HepG2 (cell line): ENCODE measurements at regions not wholly inside any gene's neighbourhood (a gene's known extent, or its start where the extent isn't known, plus 50 kb on each side); places are given as distances from the start of the nearest gene placed in this dataset.

Experiments used
- CBX5 ChIP-seq: sonication (generic); formaldehyde crosslinking; IDR thresholded peaks from 2 replicates; pipeline ENCODE4 v1.4.0; 2020; ENCODE audit warnings: missing genetic modification reagents, borderline replicate concordance
- CEBPB ChIP-seq: IDR thresholded peaks from 2 replicates; pipeline ENCODE4 v1.6.1; 2011; ENCODE audit warnings: low read depth, low read length, improper control_type of control experiment, borderline replicate concordance
- CREB1 ChIP-seq, 2 experiments: fragments of 450-650 bp in 1 of 2; IDR thresholded peaks; 2 replicates each; pipeline ENCODE4 v1.6.1; 2016 to 2017; ENCODE audit warnings: control low read depth in 1 of 2, mild to moderate bottlenecking in 1 of 2, missing compliant biosample characterization in 1 of 2, missing genetic modification characterization in 1 of 2
- CREB3 ChIP-seq: sonication (generic); formaldehyde crosslinking; IDR thresholded peaks from 2 replicates; pipeline ENCODE4 v1.5.0; 2020; ENCODE audit warnings: missing genetic modification reagents
- CTCF ChIP-seq: sonication (generic); formaldehyde crosslinking; IDR thresholded peaks from 2 replicates; pipeline ENCODE4 v1.5.0; 2020; ENCODE audit warnings: mild to moderate bottlenecking, missing genetic modification reagents, moderate library complexity
- HNRNPK ChIP-seq: fragments of 200-400 bp; formaldehyde crosslinking; IDR thresholded peaks from 2 replicates; pipeline ENCODE4 v1.6.1; 2018; ENCODE audit warnings: low read length, low read depth, moderate library complexity, mild to moderate bottlenecking; ENCODE audit not compliant: poor library complexity, severe bottlenecking
- JARID2 ChIP-seq: sonication (generic); formaldehyde crosslinking; IDR thresholded peaks from 2 replicates; pipeline ENCODE4 v1.8.1; 2023; ENCODE audit warnings: missing genetic modification reagents, inconsistent platforms; ENCODE audit not compliant: insufficient replicate concordance
- KLF16 ChIP-seq, 2 experiments: sonication (generic) in 1 of 2; formaldehyde crosslinking in 1 of 2; IDR thresholded peaks; 2 replicates each; pipeline versions ENCODE4 v1.6.1 to v1.8.0; 2016 to 2023; ENCODE audit warnings: missing genetic modification reagents in 2 of 2, missing compliant biosample characterization in 1 of 2
- MAF1 ChIP-seq: sonication (generic); formaldehyde crosslinking; IDR thresholded peaks from 2 replicates; pipeline ENCODE4 v1.5.0; 2020; ENCODE audit warnings: missing genetic modification reagents, borderline replicate concordance
- NFIC ChIP-seq: IDR thresholded peaks from 2 replicates; pipeline ENCODE4 v1.6.1; 2012; ENCODE audit warnings: mild to moderate bottlenecking, low read length, inconsistent platforms
- POLR2G ChIP-seq: fragments of 200-400 bp; formaldehyde crosslinking; IDR thresholded peaks from 2 replicates; pipeline ENCODE4 v1.6.1; 2018; ENCODE audit warnings: mild to moderate bottlenecking, low read depth, low read length, moderate library complexity
- SMC3 ChIP-seq: IDR thresholded peaks from 2 replicates; pipeline ENCODE4 v1.6.1; 2011; ENCODE audit warnings: low read length, improper control_type of control experiment
- ZNF136 ChIP-seq: sonication (generic); formaldehyde crosslinking; IDR thresholded peaks from 2 replicates; pipeline ENCODE4 v1.8.1; 2022; ENCODE audit warnings: low read depth, mild to moderate bottlenecking, moderate library complexity, missing genetic modification reagents
- ZNF850 ChIP-seq: sonication (generic); formaldehyde crosslinking; conservative IDR thresholded peaks from 2 replicates; pipeline ENCODE4 v1.9.0; 2021; ENCODE audit warnings: mild to moderate bottlenecking, missing genetic modification reagents

GRCh38 chrX:20693078-20693477 lies 426.4 kb upstream of the RPS6KA3 start:
- no peak for TF ChIP-seq HNRNPK
- TF ChIP-seq CREB1 (IDR thresholded peaks at IDR 0.05), result no peak
- no peak for TF ChIP-seq CREB1 (CRISPR knock-in tag; IDR thresholded peaks at IDR 0.05)
- no peak for TF ChIP-seq CBX5 (CRISPR knock-in tag)
- no peak for TF ChIP-seq JARID2 (CRISPR knock-in tag)
- TF ChIP-seq ZNF136 (CRISPR knock-in tag), result no peak
- no peak for TF ChIP-seq CREB3 (CRISPR knock-in tag)
- TF ChIP-seq CEBPB, result no peak
- TF ChIP-seq ZNF850 (CRISPR knock-in tag), result no peak
- TF ChIP-seq SMC3, result no peak
- TF ChIP-seq MAF1 (CRISPR knock-in tag), result no peak
- TF ChIP-seq KLF16 (CRISPR knock-in tag; IDR thresholded peaks at IDR 0.05), result no peak
- no peak for TF ChIP-seq POLR2G
- TF ChIP-seq NFIC, result no peak
- TF ChIP-seq CTCF (CRISPR knock-in tag), result no peak
